GM10266 (cell line): ENCODE measurements at regions not wholly inside any gene's neighbourhood (a gene's known extent, or its start where the extent isn't known, plus 50 kb on each side); places are given as distances from the start of the nearest gene placed in this dataset.

Experiments
- DNase-seq: peaks from one replicate; pipeline ENCODE4 v3.0.0; 2012; ENCODE audit errors: extremely low spot score
- CTCF ChIP-seq: IDR thresholded peaks from 2 replicates; pipeline ENCODE4 v1.5.1; 2012; ENCODE audit warnings: mild to moderate bottlenecking, low read depth; ENCODE audit not compliant: control insufficient read depth, insufficient read depth; ENCODE audit errors: missing control alignments

DNA sequence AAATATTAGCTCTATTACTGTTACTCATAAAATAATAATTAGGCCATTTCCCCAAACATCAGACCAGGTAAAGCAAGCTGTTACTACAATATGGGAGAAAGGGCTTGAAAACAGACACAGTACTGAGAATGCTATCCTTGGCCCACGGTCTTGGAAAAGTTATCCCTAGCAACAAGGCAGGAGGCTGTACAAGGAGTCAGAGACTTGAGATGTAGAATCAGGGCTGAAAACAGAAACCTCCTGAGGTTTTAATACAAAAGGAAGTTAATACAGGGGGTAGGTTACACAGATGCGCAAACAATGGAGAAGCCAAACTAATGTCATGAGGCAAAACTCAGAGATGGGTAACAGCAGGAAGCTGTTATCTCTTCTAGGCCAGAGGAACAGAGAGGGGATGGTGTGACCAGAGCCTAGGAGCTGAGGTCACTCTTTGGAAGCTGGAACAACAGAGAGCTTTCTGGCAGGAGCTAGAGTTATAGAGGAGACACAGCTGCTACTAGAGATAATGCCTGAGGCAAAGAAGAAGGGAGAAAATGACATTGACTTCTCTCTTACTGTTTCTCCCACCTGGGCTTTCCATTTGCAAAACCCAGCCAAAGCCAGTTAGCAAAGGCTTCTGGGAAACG is 248.8 kb downstream of the SUDS3 start:
- DNase-seq = no peak
- TF ChIP-seq CTCF = no peak

DNA sequence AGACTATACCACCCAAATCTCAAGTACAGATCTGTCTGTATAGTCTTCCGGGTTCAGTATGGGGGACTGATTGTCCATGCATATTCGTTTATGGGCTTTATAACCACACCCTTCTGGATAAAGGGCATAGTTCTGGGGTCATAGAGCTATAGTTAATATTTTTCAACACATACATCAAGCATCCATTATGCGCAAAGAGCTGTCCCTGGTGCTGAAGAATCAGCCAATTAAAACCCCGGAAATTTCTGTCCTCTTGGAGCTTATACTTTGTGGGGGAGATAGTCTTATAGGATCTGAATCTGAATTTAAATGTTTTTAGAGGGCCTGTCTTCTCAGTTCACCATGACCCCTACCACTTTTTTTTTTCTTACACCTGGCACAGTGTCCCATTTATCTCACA is 256.7 kb downstream of the SUDS3 start:
- TF ChIP-seq CTCF = no peak
- DNase-seq = no peak

GRCh38 chr12:118635276-118635675 is 258.9 kb downstream of the SUDS3 start:
- DNase-seq = no peak
- no peak for TF ChIP-seq CTCF

DNA sequence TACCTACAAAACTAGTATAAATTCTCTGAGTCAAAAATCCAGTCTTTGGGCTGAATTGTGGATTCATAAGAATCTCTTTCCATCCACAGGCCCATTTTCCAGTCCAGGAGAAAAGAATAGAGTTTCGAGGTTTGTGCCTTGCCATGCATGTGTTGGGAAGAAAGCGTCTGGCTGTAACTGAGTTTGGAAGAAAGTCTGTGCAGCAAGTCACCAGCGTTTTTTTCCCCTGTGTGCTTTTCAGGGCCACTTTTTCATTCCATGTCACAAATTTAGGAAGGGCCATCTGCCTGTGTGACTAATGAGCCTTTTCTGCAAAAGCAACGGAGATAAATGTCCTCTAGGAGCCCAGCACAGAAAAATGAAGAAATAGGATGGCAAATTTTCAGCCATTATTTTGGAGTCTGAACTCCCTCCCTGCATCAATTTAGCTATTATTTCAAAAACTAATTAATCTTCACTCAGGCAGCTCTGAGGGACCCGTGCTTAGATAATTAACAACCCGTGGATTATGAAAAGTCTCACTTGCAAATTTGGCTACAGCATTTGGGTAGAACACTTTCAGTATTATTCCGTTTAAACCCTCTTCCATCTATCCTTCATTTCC is 261.5 kb downstream of the SUDS3 start:
- no peak for DNase-seq
- TF ChIP-seq CTCF = no peak

- no peak for TF ChIP-seq CTCF
- DNase-seq = no peak
Measured at GRCh38 chr12:118641249-118641648, 264.9 kb downstream of the SUDS3 start.

DNA sequence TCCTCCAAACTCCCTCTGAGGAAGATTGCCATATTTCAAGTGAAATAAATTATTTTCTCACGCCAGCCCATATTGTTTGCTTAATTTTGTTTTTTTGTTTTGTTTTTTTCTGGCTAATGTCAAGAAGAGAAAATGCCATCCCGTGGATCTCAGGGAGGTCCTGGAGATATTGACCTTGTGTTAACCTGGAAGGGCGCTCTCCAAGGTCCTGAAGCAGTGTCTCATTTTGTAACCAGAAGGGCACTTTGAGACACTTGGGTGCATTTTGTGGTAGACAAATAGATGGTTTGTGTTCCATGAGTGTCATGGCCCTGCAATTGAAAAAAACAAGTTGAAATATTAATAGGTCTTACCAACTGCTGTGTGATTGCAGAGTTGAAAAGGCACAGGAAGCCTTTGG is 268.9 kb downstream of the SUDS3 start:
- no peak for DNase-seq
- TF ChIP-seq CTCF = no peak

DNA sequence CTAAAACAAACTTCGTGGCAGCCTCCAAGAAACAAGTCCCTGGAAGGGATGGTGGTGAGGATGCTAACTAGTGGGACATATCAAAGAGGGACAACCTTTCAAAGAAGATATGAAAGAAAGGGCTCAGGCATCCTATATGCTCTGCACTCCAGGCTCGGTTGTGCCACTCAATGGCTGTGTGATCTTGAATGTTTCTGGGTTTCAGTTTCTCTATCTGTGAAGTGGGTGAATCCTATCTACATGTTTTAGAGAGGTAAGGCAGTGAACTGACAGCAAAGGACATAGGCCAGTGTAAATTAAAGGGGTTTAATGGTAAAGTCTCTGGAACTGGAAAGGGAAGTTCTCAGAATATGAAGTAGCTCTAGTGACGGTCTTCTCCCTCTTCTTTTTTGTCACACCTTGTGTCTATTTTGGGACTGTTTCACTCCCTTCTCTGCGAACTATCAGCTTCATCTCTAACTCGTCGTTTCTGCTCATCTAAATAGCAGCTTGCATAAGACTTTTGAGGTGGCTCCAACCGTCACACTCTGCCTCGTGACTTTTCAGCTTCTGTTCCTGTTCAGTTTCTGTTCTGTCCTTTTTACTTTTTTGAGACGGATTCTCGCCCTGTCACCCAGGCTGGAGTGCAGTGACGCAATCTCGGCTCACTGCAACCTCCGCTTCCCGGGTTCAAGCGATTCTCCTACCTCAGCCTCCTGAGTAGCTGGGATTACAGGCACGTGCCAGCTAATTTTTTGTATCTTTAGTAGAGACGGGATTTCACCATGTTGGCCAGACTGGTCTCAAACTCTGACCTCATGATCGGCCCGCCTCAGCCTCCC is 273.6 kb downstream of the SUDS3 start:
- DNase-seq = no peak
- no peak for TF ChIP-seq CTCF
